Body of pancreas (tissue), 4 donors: ENCODE measurements at regions not wholly inside any gene's neighbourhood (a gene's known extent, or its start where the extent isn't known, plus 50 kb on each side); places are given as distances from the start of the nearest gene placed in this dataset.

Experiments
- CTCF ChIP-seq, 7 experiments: fragments of 450-650 bp in 4 of 7; fragments of 200-600 bp in 3 of 7; sonication (generic) in 3 of 7; IDR thresholded peaks; one replicate each; pipeline ENCODE4 v1.5.1; 2016 to 2019; ENCODE audit warnings: antibody characterized with exemption in 7 of 7
- POLR2A ChIP-seq, 3 donors: fragments of 450-650 bp; IDR thresholded peaks; one replicate each; pipeline ENCODE4 v1.6.1; 2016; ENCODE audit warnings: antibody characterized with exemption in 3 of 3, mild to moderate bottlenecking in 2 of 3

- TF ChIP-seq CTCF (IDR thresholded peaks at IDR 0.05) = no peak
- no peak for TF ChIP-seq POLR2A (IDR thresholded peaks at IDR 0.05)
These were observed 722.8 kb downstream of the ADCYAP1 start for GRCh38 chr18:1627494-1627893.
